ENCODE measurements at regions not wholly inside any gene's neighbourhood (a gene's known extent, or its start where the extent isn't known, plus 50 kb on each side); places are given as distances from the start of the nearest gene placed in this dataset.

GRCh38 chr15:92707880-92708551, 52.4 kb upstream of the FAM174B start:
- no peak for TF ChIP-seq CTCF (IDR thresholded peaks at IDR 0.05)
- TF ChIP-seq EP300 (IDR thresholded peaks at IDR 0.05), result no peak
- TF ChIP-seq POLR2A (IDR thresholded peaks at IDR 0.05), result no peak
